GM23338 (cell line): ENCODE measurements at regions not wholly inside any gene's neighbourhood (a gene's known extent, or its start where the extent isn't known, plus 50 kb on each side); places are given as distances from the start of the nearest gene placed in this dataset.

Source experiments
- CREB1 ChIP-seq: fragments of 250-450 bp; sonication (Bioruptor Pico); IDR thresholded peaks from 2 replicates; pipeline ENCODE4 v1.5.0; 2020; ENCODE audit warnings: low read depth, mild to moderate bottlenecking, moderate library complexity
- EZH2 ChIP-seq: fragments of 200-600 bp; sonication (generic); IDR thresholded peaks from one replicate; pipeline ENCODE4 v1.8.0; 2017; ENCODE audit warnings: antibody characterized with exemption, mild to moderate bottlenecking, low read depth; ENCODE audit not compliant: unreplicated experiment
- EZH2phosphoT487 ChIP-seq: fragments of 200-600 bp; sonication (generic); IDR thresholded peaks from one replicate; pipeline ENCODE4 v1.8.1; 2018; ENCODE audit warnings: antibody characterized with exemption; ENCODE audit not compliant: unreplicated experiment
- POLR2AphosphoS5 ChIP-seq: IDR thresholded peaks from 2 replicates; pipeline ENCODE4 v1.6.1; 2016; ENCODE audit warnings: antibody characterized with exemption, low read depth
- REST ChIP-seq: IDR thresholded peaks from one replicate; pipeline ENCODE4 v1.6.1; 2018; ENCODE audit warnings: antibody characterized with exemption; ENCODE audit not compliant: unreplicated experiment
- ZNF331 ChIP-seq: fragments of 250-450 bp; sonication (Bioruptor Pico); IDR thresholded peaks from 2 replicates; pipeline ENCODE4 v1.5.0; 2020; ENCODE audit warnings: low read depth, mild to moderate bottlenecking, moderate library complexity
- TF ChIP-seq, protein P1 (sequence below), 2 experiments: fragments of 200-600 bp in 1 of 2; sonication (generic) in 1 of 2; conservative IDR thresholded peaks; 2 replicates each; pipeline versions ENCODE4 v1.5.1 to v1.6.1; 2016 to 2017; ENCODE audit warnings: antibody characterized with exemption in 2 of 2, low read depth in 2 of 2, mild to moderate bottlenecking in 2 of 2, moderate library complexity in 1 of 2

DNA sequence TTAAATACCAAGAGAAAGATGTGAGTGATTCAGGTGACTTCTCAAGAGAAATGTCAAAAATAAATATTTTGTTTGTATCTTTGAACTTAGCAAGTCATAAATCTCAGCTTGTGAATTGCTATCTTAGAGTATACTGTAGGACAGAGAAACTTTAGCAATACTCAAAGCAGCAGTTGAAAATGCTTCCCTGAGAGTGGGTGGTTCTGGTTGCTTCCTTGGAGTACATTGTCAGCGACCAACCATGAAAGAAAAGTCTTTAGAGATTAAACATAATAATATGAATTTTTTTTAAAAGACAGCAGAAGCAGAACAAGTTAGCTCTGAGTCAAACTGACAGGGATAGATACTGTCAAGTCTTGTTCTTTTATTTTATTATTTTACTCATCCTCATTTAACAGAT, 86.8 kb upstream of the OSBPL8 start:
- no peak for TF ChIP-seq EZH2
- TF ChIP-seq, protein P1, sequence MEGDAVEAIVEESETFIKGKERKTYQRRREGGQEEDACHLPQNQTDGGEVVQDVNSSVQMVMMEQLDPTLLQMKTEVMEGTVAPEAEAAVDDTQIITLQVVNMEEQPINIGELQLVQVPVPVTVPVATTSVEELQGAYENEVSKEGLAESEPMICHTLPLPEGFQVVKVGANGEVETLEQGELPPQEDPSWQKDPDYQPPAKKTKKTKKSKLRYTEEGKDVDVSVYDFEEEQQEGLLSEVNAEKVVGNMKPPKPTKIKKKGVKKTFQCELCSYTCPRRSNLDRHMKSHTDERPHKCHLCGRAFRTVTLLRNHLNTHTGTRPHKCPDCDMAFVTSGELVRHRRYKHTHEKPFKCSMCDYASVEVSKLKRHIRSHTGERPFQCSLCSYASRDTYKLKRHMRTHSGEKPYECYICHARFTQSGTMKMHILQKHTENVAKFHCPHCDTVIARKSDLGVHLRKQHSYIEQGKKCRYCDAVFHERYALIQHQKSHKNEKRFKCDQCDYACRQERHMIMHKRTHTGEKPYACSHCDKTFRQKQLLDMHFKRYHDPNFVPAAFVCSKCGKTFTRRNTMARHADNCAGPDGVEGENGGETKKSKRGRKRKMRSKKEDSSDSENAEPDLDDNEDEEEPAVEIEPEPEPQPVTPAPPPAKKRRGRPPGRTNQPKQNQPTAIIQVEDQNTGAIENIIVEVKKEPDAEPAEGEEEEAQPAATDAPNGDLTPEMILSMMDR (conservative IDR thresholded peaks at IDR 0.05; ENCODE audit: low read depth in 2 of 2): no peak
- TF ChIP-seq POLR2AphosphoS5: no peak
- no peak for TF ChIP-seq REST
- no peak for TF ChIP-seq CREB1
- no peak for TF ChIP-seq EZH2phosphoT487
- TF ChIP-seq ZNF331 (CRISPR knock-in tag): no peak
